K562 (cell line): ENCODE measurements at regions not wholly inside any gene's neighbourhood (a gene's known extent, or its start where the extent isn't known, plus 50 kb on each side); places are given as distances from the start of the nearest gene placed in this dataset.

Source experiments
- ATAC-seq: fragments of 200-7000 bp; cut with Tn5 transposase; 3 replicates; pipeline ENCODE4 v1.9.1; 2020; ENCODE audit warnings: moderate library complexity
- BruUV-seq: library from RNA; stranded (reverse); fragments of 400-500 nt; replicated peaks from 2 replicates; lab custom pipeline; 2021; lab: Mats Ljungman, UMichigan
- CTCF ChIA-PET: fragments of 300-600 bp; formaldehyde crosslinking; extraction: SDS; loops from one replicate; lab custom pipeline; 2021; ENCODE audit warnings: low intra/inter-chr PET ratio; lab: Yijun Ruan, JAX
- POLR2A ChIA-PET: fragments of 300-600, 350-650 bp; sonication (Branson Sonifier 250); formaldehyde crosslinking; extraction: SDS; loops from one replicate; lab custom pipeline; 2021; ENCODE audit warnings: antibody characterized with exemption, inconsistent platforms; lab: Yijun Ruan, JAX
- DNase-seq, 4 experiments: peaks; one replicate each; pipeline versions ENCODE4 v3.0.0 to v3.0.0-alpha.2; 2011 to 2018; ENCODE audit warnings: low spot score in 3 of 4, mixed read lengths in 3 of 4; ENCODE audit errors: extremely low read depth in 1 of 4
- FAIRE-seq: peaks from 2 replicates; lab custom pipeline; 2011; peaks lifted over from hg19 to GRCh38; lab: Jason Lieb, UNC
- H2AFZ ChIP-seq: 2 replicates; pipeline ENCODE4 v1.6.0; 2011; ENCODE audit warnings: low read depth, low read length, control low read depth, inconsistent platforms
- H3K27ac ChIP-seq: fragments of 200-600 bp; 3 replicates; pipeline ENCODE4 v1.8.0; 2011; ENCODE audit warnings: low read depth, mild to moderate bottlenecking, control low read depth, inconsistent platforms, low read length, moderate library complexity, mixed read lengths; ENCODE audit errors: extremely low read depth
- H3K27me3 ChIP-seq, 2 experiments: fragments of 300-600 bp in 1 of 2; 2 replicates in 1 of 2; 3 replicates in 1 of 2; pipeline versions ENCODE4 v1.6.0 to v1.8.0; 2011; ENCODE audit warnings: inconsistent platforms in 2 of 2, low read length in 2 of 2, mild to moderate bottlenecking in 1 of 2, mixed read lengths in 1 of 2, moderate library complexity in 1 of 2; ENCODE audit not compliant: control insufficient read depth in 2 of 2, insufficient read depth in 2 of 2
- H3K36me3 ChIP-seq: fragments of 300-600 bp; 3 replicates; pipeline ENCODE4 v1.8.0; 2011; ENCODE audit warnings: mild to moderate bottlenecking, low read length, inconsistent platforms; ENCODE audit not compliant: control insufficient read depth, insufficient read depth
- H3K4me1 ChIP-seq, 2 experiments: fragments of 200-600 bp in 1 of 2; replicated peaks in 1 of 2; 2 replicates in 1 of 2; 3 replicates in 1 of 2; pipeline versions ENCODE4 v1.5.1 to v1.8.0; 2011; ENCODE audit warnings: inconsistent platforms in 2 of 2, low read length in 2 of 2, mild to moderate bottlenecking in 1 of 2, mixed read lengths in 1 of 2, moderate library complexity in 1 of 2; ENCODE audit not compliant: control insufficient read depth in 2 of 2, insufficient read depth in 2 of 2
- H3K4me2 ChIP-seq: 2 replicates; pipeline ENCODE4 v1.6.1; 2011; ENCODE audit warnings: low read length, control low read depth, inconsistent platforms, mixed read lengths; ENCODE audit not compliant: insufficient read depth
- H3K4me3 ChIP-seq: fragments of 200-600 bp; sonication (generic), shearing (Covaris generic); 2 replicates; pipeline ENCODE4 v1.5.1; 2016; ENCODE audit warnings: control low read depth, inconsistent platforms
- H3K79me2 ChIP-seq: fragments of 200-600 bp; 3 replicates; pipeline ENCODE4 v1.8.0; 2011; ENCODE audit warnings: low read length, inconsistent platforms; ENCODE audit not compliant: control insufficient read depth, insufficient read depth
- H3K9ac ChIP-seq, 2 experiments: 2 replicates each; pipeline versions ENCODE4 v1.6.0 to v1.6.1; 2011; ENCODE audit warnings: low read depth in 2 of 2, low read length in 2 of 2, control low read depth in 1 of 2, inconsistent platforms in 1 of 2, mild to moderate bottlenecking in 1 of 2, mixed read lengths in 1 of 2; ENCODE audit not compliant: insufficient read depth in 1 of 2
- H3K9me1 ChIP-seq: one replicate; pipeline ENCODE4 v1.6.0; 2011; ENCODE audit warnings: inconsistent platforms, mild to moderate bottlenecking, low read length, moderate library complexity; ENCODE audit not compliant: control insufficient read depth, insufficient read depth
- H3K9me3 ChIP-seq: replicated peaks from 2 replicates; pipeline ENCODE4 v1.5.1; 2011; ENCODE audit warnings: low read depth, low read length, inconsistent platforms; ENCODE audit not compliant: control insufficient read depth, insufficient read depth
- H4K20me1 ChIP-seq: replicated peaks from 2 replicates; pipeline ENCODE4 v1.6.1; 2011; ENCODE audit warnings: low read length, inconsistent platforms, mixed read lengths; ENCODE audit not compliant: control insufficient read depth, insufficient read depth
- EP400 ChIP-seq: fragments of 450-650 bp; IDR thresholded peaks from 2 replicates; pipeline ENCODE4 v1.6.1; 2017; ENCODE audit warnings: antibody characterized with exemption, mild to moderate bottlenecking, moderate library complexity
- GATA2 ChIP-seq: sonication (generic); formaldehyde crosslinking; IDR thresholded peaks from 2 replicates; pipeline ENCODE4 v1.4.0; 2020; ENCODE audit warnings: mild to moderate bottlenecking, missing genetic modification reagents
- PTRF ChIP-seq: fragments of 450-650 bp; IDR thresholded peaks from 2 replicates; pipeline ENCODE4 v1.6.1; 2016; ENCODE audit warnings: mild to moderate bottlenecking, missing genetic modification characterization, missing compliant biosample characterization
- SMARCC2 ChIP-seq: fragments of 450-650 bp; IDR thresholded peaks from 2 replicates; pipeline ENCODE4 v1.6.1; 2017; ENCODE audit warnings: antibody characterized with exemption, moderate library complexity, mild to moderate bottlenecking, low read depth
- ZNF282 ChIP-seq: sonication (generic); formaldehyde crosslinking; IDR thresholded peaks from 2 replicates; pipeline ENCODE4 v1.8.1; 2023; ENCODE audit warnings: missing genetic modification reagents
- whole genome bisulfite sequencing: fragments of 100-300 bp; shearing (Covaris generic); methylation state at CpG from one replicate; pipeline ENCODE4 v1.1.6; 2016; ENCODE audit warnings: low coverage, mixed read lengths; ENCODE audit not compliant: insufficient coverage; ENCODE audit errors: missing lambda C conversion rate; 5-methylcytosine and 5-hydroxymethylcytosine counted together
- in situ Hi-C: fragments of 300-500 bp; cut with MboI; formaldehyde crosslinking; loops from 4 replicates; pipeline ENCODE4 v1.15.0; 2018; ENCODE audit warnings: inconsistent platforms, mixed read lengths
- intact Hi-C: fragments of 100-400 bp; cut with micrococcal nuclease; formaldehyde crosslinking; loops from 2 replicates; pipeline ENCODE4 v1.14.2; 2022
- TF ChIP-seq, protein P1 (sequence below): fragments of 250-450 bp; sonication (Bioruptor Pico); IDR thresholded peaks from 2 replicates; pipeline ENCODE4 v1.8.0; 2021; ENCODE audit warnings: borderline replicate concordance, mild to moderate bottlenecking, moderate library complexity; ENCODE audit not compliant: poor library complexity, severe bottlenecking
- TF ChIP-seq, protein P2 (sequence below), 3 experiments: fragments of 200-800 bp in 1 of 3; sonication (Bioruptor generic) in 1 of 3; sonication (generic) in 1 of 3; formaldehyde crosslinking in 1 of 3; IDR thresholded peaks; 2 replicates each; pipeline versions ENCODE4 v1.6.1 to v1.8.0; 2016 to 2022; ENCODE audit warnings: mild to moderate bottlenecking in 2 of 3, missing compliant biosample characterization in 2 of 3, missing genetic modification characterization in 2 of 3, missing genetic modification reagents in 1 of 3

DNA sequence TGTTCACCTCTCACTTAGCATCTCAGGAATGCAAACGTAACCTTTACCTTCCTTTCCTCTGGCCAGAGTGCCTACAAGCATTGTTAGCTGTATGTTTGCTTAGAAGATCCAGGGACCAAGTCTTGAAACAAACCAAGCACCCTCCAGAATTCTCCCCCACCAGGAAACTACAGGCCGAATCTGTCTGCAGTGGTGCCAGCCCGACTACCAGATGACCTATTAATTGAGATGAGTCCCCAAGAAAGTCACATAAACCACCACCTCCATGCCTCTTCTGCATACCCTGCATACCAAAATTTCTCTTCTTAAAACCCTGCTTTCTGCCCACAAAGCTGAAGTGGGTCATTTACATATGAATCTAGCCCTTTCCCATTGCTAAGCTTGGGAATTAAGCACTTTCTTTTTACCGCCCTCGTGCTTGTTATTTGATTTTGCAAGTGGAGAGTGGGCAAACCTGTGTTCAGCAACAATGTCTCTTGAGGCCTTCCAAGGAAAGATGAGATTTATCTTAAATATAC, 1239.1 kb downstream of the CDH12 start:
- 1% methylated on average over 5 of the region's 5 CpGs for WGBS
- Histone ChIP-seq H3K4me3 (no peak overlapping the region), H3K36me3 (no peaks in the 10 kb centered on the region), H3K27ac (no peak overlapping the region), H3K4me2 (no peak overlapping the region), H3K79me2 (no peaks in the 10 kb centered on the region), H3K27me3 (no peaks in the 10 kb centered on the region), H2AFZ (no peak overlapping the region), H3K9ac (no peak overlapping the region), H3K4me1 (no peaks in the 10 kb centered on the region), H3K9me1 (no peaks in the 10 kb centered on the region), H4K20me1 (no peaks in the 10 kb centered on the region), H3K9me3 (no peaks in the 10 kb centered on the region)
- BruUV-seq = no TSS peak
- ChIA-PET CTCF (no interaction called here), POLR2A (no interaction called here)
- intact Hi-C loops = no loop called here
- FAIRE-seq (no peak), DNase-seq (no peak), ATAC-seq (no peak)
- in situ Hi-C loops = no loop called here
- TF ChIP-seq SMARCC2 (no peak), EP400 (no peak), ZNF282 (no peak), GATA2 (CRISPR knock-in tag) (no peak), PTRF (tag) (no peak)
- TF ChIP-seq, protein P1, sequence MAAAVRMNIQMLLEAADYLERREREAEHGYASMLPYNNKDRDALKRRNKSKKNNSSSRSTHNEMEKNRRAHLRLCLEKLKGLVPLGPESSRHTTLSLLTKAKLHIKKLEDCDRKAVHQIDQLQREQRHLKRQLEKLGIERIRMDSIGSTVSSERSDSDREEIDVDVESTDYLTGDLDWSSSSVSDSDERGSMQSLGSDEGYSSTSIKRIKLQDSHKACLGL = no peak
- TF ChIP-seq, protein P2, sequence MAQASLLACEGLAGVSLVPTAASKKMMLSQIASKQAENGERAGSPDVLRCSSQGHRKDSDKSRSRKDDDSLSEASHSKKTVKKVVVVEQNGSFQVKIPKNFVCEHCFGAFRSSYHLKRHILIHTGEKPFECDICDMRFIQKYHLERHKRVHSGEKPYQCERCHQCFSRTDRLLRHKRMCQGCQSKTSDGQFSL (CRISPR knock-in tag; IDR thresholded peaks at IDR 0.05) = no peak
- TF ChIP-seq, protein P2 (tag; IDR thresholded peaks at IDR 0.05) = no peak
